ENCODE measurements at regions not wholly inside any gene's neighbourhood (a gene's known extent, or its start where the extent isn't known, plus 50 kb on each side); places are given as distances from the start of the nearest gene placed in this dataset.

DNA sequence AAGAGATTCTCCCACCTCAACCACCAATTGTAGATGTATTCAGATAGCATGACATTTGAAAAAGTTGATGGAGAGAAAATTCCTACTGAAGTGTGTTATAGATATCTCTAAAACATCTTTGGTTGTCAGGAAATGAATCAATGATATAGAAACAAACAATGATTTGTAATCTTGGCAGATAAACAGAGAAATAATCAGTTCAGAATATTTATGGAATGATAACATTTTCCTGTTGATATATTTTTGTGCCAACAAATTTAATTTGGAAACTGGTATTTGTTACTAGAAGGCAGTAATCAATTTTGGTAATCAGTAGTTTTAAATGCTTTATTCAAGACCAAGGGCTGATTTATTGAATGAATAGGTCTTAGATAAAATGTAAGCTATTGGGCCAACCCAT is 695.6 kb downstream of the USP25 start:
- in situ Hi-C loops (cut with HindIII; ENCODE audit: low sequenced_read_pairs): no loop called here
- TF ChIP-seq, protein P1, sequence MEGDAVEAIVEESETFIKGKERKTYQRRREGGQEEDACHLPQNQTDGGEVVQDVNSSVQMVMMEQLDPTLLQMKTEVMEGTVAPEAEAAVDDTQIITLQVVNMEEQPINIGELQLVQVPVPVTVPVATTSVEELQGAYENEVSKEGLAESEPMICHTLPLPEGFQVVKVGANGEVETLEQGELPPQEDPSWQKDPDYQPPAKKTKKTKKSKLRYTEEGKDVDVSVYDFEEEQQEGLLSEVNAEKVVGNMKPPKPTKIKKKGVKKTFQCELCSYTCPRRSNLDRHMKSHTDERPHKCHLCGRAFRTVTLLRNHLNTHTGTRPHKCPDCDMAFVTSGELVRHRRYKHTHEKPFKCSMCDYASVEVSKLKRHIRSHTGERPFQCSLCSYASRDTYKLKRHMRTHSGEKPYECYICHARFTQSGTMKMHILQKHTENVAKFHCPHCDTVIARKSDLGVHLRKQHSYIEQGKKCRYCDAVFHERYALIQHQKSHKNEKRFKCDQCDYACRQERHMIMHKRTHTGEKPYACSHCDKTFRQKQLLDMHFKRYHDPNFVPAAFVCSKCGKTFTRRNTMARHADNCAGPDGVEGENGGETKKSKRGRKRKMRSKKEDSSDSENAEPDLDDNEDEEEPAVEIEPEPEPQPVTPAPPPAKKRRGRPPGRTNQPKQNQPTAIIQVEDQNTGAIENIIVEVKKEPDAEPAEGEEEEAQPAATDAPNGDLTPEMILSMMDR (IDR thresholded peaks at IDR 0.05; ENCODE audit: low read depth, low read length): no peak
- no peak for DNase-seq (ENCODE audit: low read depth, low spot score)
- no peak overlapping the region for H3K4me3 ChIP-seq (ENCODE audit: low read depth, low read length)

DNA sequence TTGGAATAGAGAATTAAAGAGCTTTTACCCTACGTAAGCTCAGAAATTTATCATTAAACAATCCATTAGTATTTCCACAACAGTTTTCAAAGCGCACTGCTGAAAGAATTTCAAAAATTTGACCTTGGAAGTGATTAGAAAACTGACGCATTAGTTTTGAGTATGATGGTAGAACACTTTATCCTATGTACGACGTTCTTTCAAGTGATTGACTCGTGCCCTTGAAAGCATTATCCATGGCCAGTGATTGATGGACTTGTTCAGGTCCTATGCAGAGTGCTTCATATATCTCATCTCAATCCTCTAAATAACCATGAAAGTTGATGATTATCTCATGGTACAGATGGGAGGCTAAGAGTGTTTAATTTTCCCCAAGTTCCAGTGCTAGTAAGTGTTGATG is 697.2 kb downstream of the USP25 start:
- TF ChIP-seq, protein P1 (IDR thresholded peaks at IDR 0.05; ENCODE audit: low read depth, low read length): no peak
- no peak overlapping the region for H3K4me3 ChIP-seq (ENCODE audit: low read depth, low read length)
- in situ Hi-C loops (cut with HindIII; ENCODE audit: low sequenced_read_pairs): no loop called here
- DNase-seq (ENCODE audit: low read depth, low spot score): peak; percentile 16

DNA sequence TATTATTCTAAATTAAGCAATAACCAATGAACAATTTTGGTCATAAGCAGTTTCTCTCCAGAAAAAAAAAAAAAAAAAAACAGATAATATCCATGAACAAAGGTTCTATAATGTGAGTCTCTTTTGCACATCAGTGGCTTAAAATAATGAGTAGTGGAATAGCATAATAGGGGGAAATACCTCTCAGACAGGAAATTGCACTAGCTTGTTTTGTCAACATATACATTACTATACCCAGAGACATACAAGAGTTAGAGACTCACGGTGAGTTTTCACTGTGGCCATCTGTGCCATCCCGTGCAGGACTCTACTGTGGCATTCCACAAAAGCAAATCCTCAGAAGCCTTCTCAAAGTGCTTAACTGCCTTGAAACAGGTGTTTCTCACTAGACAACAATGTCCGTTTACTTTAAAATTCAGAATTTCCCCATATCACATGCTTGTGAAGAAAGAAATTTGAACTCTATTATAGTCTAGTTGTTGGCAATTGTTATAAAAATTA is 697.9 kb downstream of the USP25 start:
- TF ChIP-seq, protein P1 (IDR thresholded peaks at IDR 0.05; ENCODE audit: low read depth, low read length): no peak
- H3K4me3 ChIP-seq (ENCODE audit: low read depth, low read length): no peak overlapping the region
- DNase-seq (ENCODE audit: low read depth, low spot score): no peak
- in situ Hi-C loops (cut with HindIII; ENCODE audit: low sequenced_read_pairs): no loop called here

DNA sequence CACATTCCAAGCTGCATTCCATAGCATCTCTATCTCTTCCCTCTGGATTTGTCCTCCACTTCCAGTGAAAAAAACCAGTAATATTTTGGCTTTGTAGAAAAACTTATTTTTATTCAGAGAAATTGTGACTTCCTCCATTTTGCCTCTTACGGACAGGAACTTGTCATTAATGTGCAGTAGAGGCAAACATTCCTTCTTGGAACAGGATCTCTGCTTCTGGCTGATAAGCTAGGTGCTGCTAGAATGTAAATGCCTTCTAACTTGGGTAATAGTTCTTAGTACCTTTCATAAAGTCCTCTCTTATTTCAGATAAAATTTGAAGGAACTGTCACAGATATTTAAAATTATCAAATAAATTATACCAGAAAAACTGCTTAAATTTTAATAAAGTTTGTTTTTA is 707.8 kb downstream of the USP25 start:
- in situ Hi-C loops (cut with HindIII; ENCODE audit: low sequenced_read_pairs): no loop called here
- no peak overlapping the region for H3K4me3 ChIP-seq (ENCODE audit: low read depth, low read length)
- TF ChIP-seq, protein P1 (IDR thresholded peaks at IDR 0.05; ENCODE audit: low read depth, low read length): no peak
- no peak for DNase-seq (ENCODE audit: low read depth, low spot score)

DNA sequence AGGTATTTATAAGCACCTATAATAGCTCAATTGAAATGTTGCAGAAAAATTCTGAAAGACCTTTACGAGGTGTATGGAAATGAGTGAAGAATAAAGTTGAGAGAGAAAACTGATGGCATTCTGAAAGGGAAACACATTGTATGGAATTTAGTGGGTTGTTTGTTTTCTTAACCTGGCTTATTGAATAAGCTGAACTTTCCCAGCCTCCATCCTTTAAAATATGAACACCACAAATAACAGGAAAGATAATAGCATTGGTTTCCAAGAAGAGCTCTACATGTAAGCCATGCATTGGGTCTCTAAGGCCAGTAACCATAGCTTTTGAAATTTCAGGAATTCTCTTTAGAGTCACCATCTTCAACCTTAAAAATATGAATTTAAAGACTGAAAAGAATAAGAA is 709.0 kb downstream of the USP25 start:
- in situ Hi-C loops (cut with HindIII; ENCODE audit: low sequenced_read_pairs): no loop called here
- no peak for DNase-seq (ENCODE audit: low read depth, low spot score)
- TF ChIP-seq, protein P1 (IDR thresholded peaks at IDR 0.05; ENCODE audit: low read depth, low read length): no peak
- no peak overlapping the region for H3K4me3 ChIP-seq (ENCODE audit: low read depth, low read length)

DNA sequence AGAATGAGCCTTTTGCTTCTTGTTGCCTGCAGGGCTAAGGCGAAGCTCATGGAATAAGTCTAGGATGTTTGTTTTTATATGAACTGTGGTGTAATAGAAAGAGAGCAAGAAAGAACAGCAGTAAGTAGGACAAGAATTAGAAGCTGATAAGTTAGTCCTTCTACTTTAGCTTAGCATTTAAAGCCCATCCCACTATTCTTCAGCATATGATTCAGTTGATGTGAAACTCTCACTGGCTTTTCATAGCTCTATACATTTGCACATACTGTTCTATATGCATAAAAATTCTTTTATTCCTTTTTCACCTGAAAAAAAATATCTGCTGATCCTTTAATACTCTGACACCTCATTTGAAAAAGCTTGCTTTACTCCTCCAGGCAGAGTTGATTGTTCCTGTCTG is 712.0 kb downstream of the USP25 start:
- DNase-seq (ENCODE audit: low read depth, low spot score): no peak
- in situ Hi-C loops (cut with HindIII; ENCODE audit: low sequenced_read_pairs): no loop called here
- no peak overlapping the region for H3K4me3 ChIP-seq (ENCODE audit: low read depth, low read length)
- TF ChIP-seq, protein P1 (IDR thresholded peaks at IDR 0.05; ENCODE audit: low read depth, low read length): no peak

DNA sequence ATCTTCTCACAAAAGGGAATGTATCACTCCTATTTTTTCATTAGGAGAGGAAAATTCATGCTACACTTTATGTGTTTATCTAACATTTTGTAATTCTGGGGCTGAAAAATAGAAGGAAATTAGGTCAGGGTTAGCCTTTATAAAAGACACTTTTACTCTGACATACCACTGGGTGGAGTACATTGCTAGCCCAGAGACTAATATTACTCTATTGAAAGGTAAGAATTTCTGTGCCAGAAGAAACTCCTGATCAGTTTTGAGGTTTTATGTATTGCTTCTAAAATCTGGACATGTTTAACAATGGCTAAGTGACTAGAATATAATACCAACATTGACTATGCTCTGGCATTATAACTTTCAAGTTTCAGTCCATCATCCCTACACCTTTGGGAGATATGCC is 724.6 kb downstream of the USP25 start:
- in situ Hi-C loops (cut with HindIII; ENCODE audit: low sequenced_read_pairs): no loop called here
- peak; percentile 32 for DNase-seq (ENCODE audit: low read depth, low spot score)
- TF ChIP-seq, protein P1 (IDR thresholded peaks at IDR 0.05; ENCODE audit: low read depth, low read length): peak; percentile 35
- no peak overlapping the region for H3K4me3 ChIP-seq (ENCODE audit: low read depth, low read length)

Measured in astrocyte of the spinal cord (primary cell).